ENCODE measurements at regions not wholly inside any gene's neighbourhood (a gene's known extent, or its start where the extent isn't known, plus 50 kb on each side); places are given as distances from the start of the nearest gene placed in this dataset.

- in situ Hi-C loops (cut with HindIII; ENCODE audit: extremely low pct_ligation_motif_present, low pct_unique_long_range_greater_than_20kb), result no loop called here
- POLR2A ChIA-PET, result no interaction called here
- ATAC-seq (no peak), DNase-seq (ENCODE audit: low spot score) (no peak), FAIRE-seq (no peak)
- TF ChIP-seq ZNF253 (CRISPR knock-in tag; IDR thresholded peaks at IDR 0.05; ENCODE audit: borderline replicate concordance), result no peak
- TF ChIP-seq NR0B2 (CRISPR knock-in tag; IDR thresholded peaks at IDR 0.05), result no peak
- TF ChIP-seq RFXAP (CRISPR knock-in tag; IDR thresholded peaks at IDR 0.05; ENCODE audit: borderline replicate concordance), result no peak
- TF ChIP-seq ZBTB42 (CRISPR knock-in tag; IDR thresholded peaks at IDR 0.05), result no peak
- no peak for TF ChIP-seq NONO (IDR thresholded peaks at IDR 0.05)
- TF ChIP-seq NONO (CRISPR knock-in tag; conservative IDR thresholded peaks at IDR 0.05), result no peak
- Histone ChIP-seq H3K4me3 (replicated peaks in 1 of 3; ENCODE audit: insufficient read depth in 1 of 3, low read depth in 2 of 3, low read length in 3 of 3) (no peak overlapping the region), H3K36me3 (replicated peaks in 1 of 2; ENCODE audit: control insufficient read depth in 1 of 2, insufficient read depth in 2 of 2, low read length in 2 of 2) (peaks cover 0 to 1% of the 10 kb centered on the region in 2 experiments; a peak in 1 of 5 replicates), H3K4me2 (ENCODE audit: low read depth, low read length) (no peak overlapping the region), H3K9me3 (ENCODE audit: low read length) (no peaks in the 10 kb centered on the region), H3K27ac (ENCODE audit: extremely low read length, insufficient read depth, low read length) (no peak overlapping the region), H3K9ac (ENCODE audit: insufficient read depth, low read depth, low read length) (no peak overlapping the region), H4K20me1 (ENCODE audit: insufficient read depth, low read length) (no peaks in the 10 kb centered on the region), H3K79me2 (ENCODE audit: insufficient read depth, low read length) (no peaks in the 10 kb centered on the region), H3K4me1 (ENCODE audit: insufficient read depth, low read length) (no peaks in the 10 kb centered on the region), H2AFZ (ENCODE audit: low read length) (no peak overlapping the region), H3K27me3 (ENCODE audit: control insufficient read depth in 1 of 2, insufficient read depth in 2 of 2, low read length in 2 of 2) (no peaks in the 10 kb centered on the region)
- no TSS peak for BruUV-seq (replicated peaks)
- WGBS (ENCODE audit: low lambda C conversion rate), result 100% methylated on average over 1 of the region's 1 CpG
- intact Hi-C loops (cut with micrococcal nuclease; ENCODE audit: unreplicated experiment), result no loop called here
- CTCF ChIA-PET (ENCODE audit: low intra/inter-chr PET ratio, low total read pairs), result no interaction called here
Observed at GRCh38 chr6:144617191-144617590, 332.1 kb downstream of the UTRN start.

GRCh38 chr6:144617708-144618107 is 332.6 kb downstream of the UTRN start:
- CTCF ChIA-PET (ENCODE audit: low intra/inter-chr PET ratio, low total read pairs), result no interaction called here
- Histone ChIP-seq H3K9ac (ENCODE audit: insufficient read depth, low read depth, low read length) (no peak overlapping the region), H3K27me3 (ENCODE audit: control insufficient read depth in 1 of 2, insufficient read depth in 2 of 2, low read length in 2 of 2) (no peaks in the 10 kb centered on the region), H3K4me3 (replicated peaks in 1 of 3; ENCODE audit: insufficient read depth in 1 of 3, low read depth in 2 of 3, low read length in 3 of 3) (no peak overlapping the region), H3K4me1 (ENCODE audit: insufficient read depth, low read length) (no peaks in the 10 kb centered on the region), H3K36me3 (replicated peaks in 1 of 2; ENCODE audit: control insufficient read depth in 1 of 2, insufficient read depth in 2 of 2, low read length in 2 of 2) (peaks cover 0 to 1% of the 10 kb centered on the region in 2 experiments; a peak in 1 of 5 replicates), H4K20me1 (ENCODE audit: insufficient read depth, low read length) (no peaks in the 10 kb centered on the region), H3K27ac (ENCODE audit: extremely low read length, insufficient read depth, low read length) (no peak overlapping the region), H3K9me3 (ENCODE audit: low read length) (no peaks in the 10 kb centered on the region), H3K79me2 (ENCODE audit: insufficient read depth, low read length) (no peaks in the 10 kb centered on the region), H2AFZ (ENCODE audit: low read length) (no peak overlapping the region), H3K4me2 (ENCODE audit: low read depth, low read length) (no peak overlapping the region)
- POLR2A ChIA-PET, result no interaction called here
- DNase-seq (ENCODE audit: low spot score) (no peak), FAIRE-seq (no peak), ATAC-seq (no peak)
- in situ Hi-C loops (cut with HindIII; ENCODE audit: extremely low pct_ligation_motif_present, low pct_unique_long_range_greater_than_20kb) (no loop called here), intact Hi-C loops (cut with micrococcal nuclease; ENCODE audit: unreplicated experiment) (no loop called here)
- WGBS (ENCODE audit: low lambda C conversion rate), result 96% methylated on average over 4 of the region's 4 CpGs
- no TSS peak for BruUV-seq (replicated peaks)
- TF ChIP-seq DRAP1 (CRISPR knock-in tag; IDR thresholded peaks at IDR 0.05), result no peak
- TF ChIP-seq PHF8 (CRISPR knock-in tag; IDR thresholded peaks at IDR 0.05), result no peak
- TF ChIP-seq MBNL3 (CRISPR knock-in tag; conservative IDR thresholded peaks at IDR 0.05), result no peak
- no peak for TF ChIP-seq SMC3 (IDR thresholded peaks at IDR 0.05; ENCODE audit: low read length)
- TF ChIP-seq HOXA9 (CRISPR knock-in tag; IDR thresholded peaks at IDR 0.05; ENCODE audit: borderline replicate concordance), result no peak
- no peak for TF ChIP-seq ZNF788 (CRISPR knock-in tag; IDR thresholded peaks at IDR 0.05; ENCODE audit: borderline replicate concordance)
- TF ChIP-seq ZNF143 (CRISPR knock-in tag; IDR thresholded peaks at IDR 0.05), result no peak
- no peak for TF ChIP-seq PHF21A (CRISPR knock-in tag; IDR thresholded peaks at IDR 0.05)
- TF ChIP-seq MNT (IDR thresholded peaks at IDR 0.05), result no peak
- no peak for TF ChIP-seq ZNF615 (CRISPR knock-in tag; IDR thresholded peaks at IDR 0.05; ENCODE audit: borderline replicate concordance)
- no peak for TF ChIP-seq ZNF432 (CRISPR knock-in tag; IDR thresholded peaks at IDR 0.05; ENCODE audit: borderline replicate concordance)

Measured in HepG2 (cell line).